H9 (cell line): ENCODE measurements at regions not wholly inside any gene's neighbourhood (a gene's known extent, or its start where the extent isn't known, plus 50 kb on each side); places are given as distances from the start of the nearest gene placed in this dataset.
"Not testable (repeated sequence)": the region's sequence is repeated elsewhere in the genome, so short reads cannot be mapped to it uniquely, and the experiment has no call there.

ENCODE experiments used
- DNase-seq: peaks from one replicate; pipeline ENCODE4 v3.0.0-alpha.2; 2017
- H2AFZ ChIP-seq: one replicate; pipeline ENCODE4 v1.6.1; 2013; ENCODE audit warnings: mild to moderate bottlenecking, low read length, control low read depth, moderate library complexity
- H2AK5ac ChIP-seq: 2 replicates; pipeline ENCODE4 v1.6.1; 2013; ENCODE audit warnings: low read length, control low read depth, mixed read lengths; ENCODE audit not compliant: insufficient read length
- H2BK120ac ChIP-seq: one replicate; pipeline ENCODE4 v1.6.1; 2013; ENCODE audit warnings: low read depth, mild to moderate bottlenecking, low read length, control low read depth, inconsistent platforms; ENCODE audit not compliant: poor library complexity, severe bottlenecking
- H2BK12ac ChIP-seq: 2 replicates; pipeline ENCODE4 v1.6.1; 2013; ENCODE audit warnings: low read length, control low read depth, mixed read lengths, low read depth; ENCODE audit not compliant: insufficient read length
- H2BK15ac ChIP-seq: 2 replicates; pipeline ENCODE4 v1.6.1; 2013; ENCODE audit warnings: low read depth, low read length, control low read depth
- H2BK20ac ChIP-seq: one replicate; pipeline ENCODE4 v1.6.1; 2013; ENCODE audit warnings: low read depth, mild to moderate bottlenecking, low read length, control low read depth, inconsistent platforms; ENCODE audit not compliant: poor library complexity, severe bottlenecking
- H2BK5ac ChIP-seq: 2 replicates; pipeline ENCODE4 v1.6.1; 2013; ENCODE audit warnings: low read length, control low read depth, mixed read lengths; ENCODE audit not compliant: insufficient read length
- H3K14ac ChIP-seq: 2 replicates; pipeline ENCODE4 v1.6.1; 2013; ENCODE audit warnings: low read length, control low read depth; ENCODE audit not compliant: insufficient read depth
- H3K18ac ChIP-seq: 2 replicates; pipeline ENCODE4 v1.6.1; 2013; ENCODE audit warnings: low read depth, mild to moderate bottlenecking, mixed read lengths, low read length, control low read depth; ENCODE audit not compliant: insufficient read length
- H3K23ac ChIP-seq: 2 replicates; pipeline ENCODE4 v1.6.1; 2013; ENCODE audit warnings: low read length, control low read depth, mixed read lengths, low read depth; ENCODE audit not compliant: insufficient read length
- H3K23me2 ChIP-seq: 2 replicates; pipeline ENCODE4 v1.6.1; 2013; ENCODE audit warnings: low read depth, mild to moderate bottlenecking, mixed read lengths, low read length, control low read depth; ENCODE audit not compliant: insufficient read length, poor library complexity, severe bottlenecking
- H3K27ac ChIP-seq: 2 replicates; pipeline ENCODE4 v1.5.1; 2013; ENCODE audit warnings: low read length, control low read depth, mixed read lengths, low read depth; ENCODE audit not compliant: insufficient read length
- H3K27me3 ChIP-seq: 2 replicates; pipeline ENCODE4 v1.6.1; 2013; ENCODE audit warnings: low read length, control low read depth, inconsistent platforms; ENCODE audit not compliant: insufficient read depth
- H3K4ac ChIP-seq: 2 replicates; pipeline ENCODE4 v1.6.1; 2013; ENCODE audit warnings: low read depth, mild to moderate bottlenecking, control low read depth, inconsistent platforms, low read length, moderate library complexity
- H3K4me1 ChIP-seq: 2 replicates; pipeline ENCODE4 v1.6.1; 2013; ENCODE audit warnings: low read length, control low read depth, inconsistent platforms; ENCODE audit not compliant: insufficient read depth
- H3K4me2 ChIP-seq: 2 replicates; pipeline ENCODE4 v1.6.1; 2013; ENCODE audit warnings: low read length, control low read depth, mixed read lengths; ENCODE audit not compliant: insufficient read length, insufficient read depth
- H3K56ac ChIP-seq: 2 replicates; pipeline ENCODE4 v1.6.1; 2013; ENCODE audit warnings: low read depth, mild to moderate bottlenecking, mixed read lengths, low read length, control low read depth; ENCODE audit not compliant: insufficient read length
- H3K79me1 ChIP-seq: 2 replicates; pipeline ENCODE4 v1.6.1; 2013; ENCODE audit warnings: low read depth, mild to moderate bottlenecking, moderate library complexity, low read length, control low read depth, inconsistent platforms; ENCODE audit not compliant: insufficient read depth, poor library complexity, severe bottlenecking
- H3K79me2 ChIP-seq: 2 replicates; pipeline ENCODE4 v1.6.1; 2013; ENCODE audit warnings: low read length, control low read depth, inconsistent platforms; ENCODE audit not compliant: insufficient read depth
- H3K9ac ChIP-seq: 2 replicates; pipeline ENCODE4 v1.6.1; 2013; ENCODE audit warnings: low read length, control low read depth, mixed read lengths; ENCODE audit not compliant: insufficient read length; ENCODE audit errors: extremely low read depth
- H3K9me3 ChIP-seq: one replicate; pipeline ENCODE4 v1.6.1; 2013; ENCODE audit warnings: low read depth, low read length, inconsistent platforms; ENCODE audit not compliant: control insufficient read depth
- H3T11ph ChIP-seq: one replicate; pipeline ENCODE4 v1.6.1; 2013; ENCODE audit warnings: mild to moderate bottlenecking, low read length, control low read depth, inconsistent platforms
- H4K20me1 ChIP-seq: one replicate; pipeline ENCODE4 v1.6.1; 2013; ENCODE audit not compliant: control insufficient read depth, insufficient read length, insufficient read depth
- H4K5ac ChIP-seq: 2 replicates; pipeline ENCODE4 v1.6.1; 2013; ENCODE audit warnings: low read depth, mild to moderate bottlenecking, mixed read lengths, low read length, control low read depth; ENCODE audit not compliant: insufficient read length
- H4K8ac ChIP-seq: replicated peaks from 2 replicates; pipeline ENCODE4 v1.6.1; 2013; ENCODE audit warnings: low read length, control low read depth, mixed read lengths, low read depth; ENCODE audit not compliant: insufficient read length
- H4K91ac ChIP-seq: 2 replicates; pipeline ENCODE4 v1.6.1; 2013; ENCODE audit warnings: low read depth, mild to moderate bottlenecking, moderate library complexity, mixed read lengths, low read length, control low read depth; ENCODE audit not compliant: insufficient read length
- H3K27ac Mint-ChIP-seq, 3 experiments: 2 replicates in 2 of 3; 3 replicates in 1 of 3; pipeline ENCODE4 v1.8.0; 2020 to 2021; ENCODE audit warnings: mixed read lengths in 3 of 3, mild to moderate bottlenecking in 1 of 3, moderate library complexity in 1 of 3
- H3K27me3 Mint-ChIP-seq: 2 replicates; pipeline ENCODE4 v1.8.0; 2021; ENCODE audit warnings: low read depth, mild to moderate bottlenecking, moderate library complexity, mixed read lengths
- H3K36me3 Mint-ChIP-seq, 3 experiments: 2 replicates in 2 of 3; 3 replicates in 1 of 3; pipeline ENCODE4 v1.8.0; 2020 to 2021; ENCODE audit warnings: low read depth in 3 of 3, mixed read lengths in 3 of 3; ENCODE audit not compliant: insufficient read depth in 1 of 3
- H3K4me1 Mint-ChIP-seq, 2 experiments: 2 replicates each; pipeline ENCODE4 v1.8.0; 2020; ENCODE audit warnings: mixed read lengths in 2 of 2
- H3K4me3 Mint-ChIP-seq, 2 experiments: 2 replicates in 1 of 2; 3 replicates in 1 of 2; pipeline ENCODE4 v1.8.0; 2020 to 2021; ENCODE audit warnings: mild to moderate bottlenecking in 2 of 2, mixed read lengths in 2 of 2, moderate library complexity in 1 of 2
- H3K9me3 Mint-ChIP-seq, 2 experiments: 2 replicates in 1 of 2; 3 replicates in 1 of 2; pipeline ENCODE4 v1.8.0; 2020; ENCODE audit warnings: mild to moderate bottlenecking in 2 of 2, mixed read lengths in 2 of 2, moderate library complexity in 1 of 2
- WGBS: extraction: QIAGEN DNeasy Blood & Tissue Kit; methylation state at CpG from one replicate; pipeline ENCODE4 v1.1.7; 2013; ENCODE audit warnings: missing lambda C conversion rate, low lambda C conversion rate, mixed read lengths; ENCODE audit not compliant: insufficient read length; ENCODE audit errors: extremely low coverage; 5-methylcytosine and 5-hydroxymethylcytosine counted together

DNA sequence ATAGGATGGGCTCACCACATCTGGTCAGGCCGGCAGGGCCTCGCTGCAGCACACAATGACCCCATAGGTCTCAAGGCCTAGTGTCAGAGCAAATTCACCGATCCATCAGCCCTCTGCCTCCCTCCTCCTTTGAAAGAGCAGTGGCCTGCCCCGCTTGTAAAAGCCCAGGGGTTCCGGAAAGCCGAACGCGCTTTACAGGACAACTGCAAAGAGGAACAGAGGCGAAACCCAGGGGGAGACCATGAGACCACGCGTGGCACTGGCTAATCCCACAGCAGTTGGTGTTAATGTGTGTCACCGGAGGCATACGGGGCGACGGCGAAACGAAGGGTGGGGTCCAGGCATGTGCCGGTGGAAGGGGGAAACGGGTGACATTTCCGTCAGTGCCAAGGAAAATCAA is 699.9 kb upstream of the TPTE start:
- H3K9ac ChIP-seq, H3K4me1 ChIP-seq, H3T11ph ChIP-seq, H3K18ac ChIP-seq, H3K27me3 Mint-ChIP-seq, DNase-seq, H3K4me1 Mint-ChIP-seq, H3K36me3 Mint-ChIP-seq, H4K20me1 ChIP-seq, H3K79me1 ChIP-seq, H3K27ac Mint-ChIP-seq, H2BK20ac ChIP-seq, H3K4me3 Mint-ChIP-seq, H3K27me3 ChIP-seq, H4K8ac ChIP-seq, H2AK5ac ChIP-seq, H3K4ac ChIP-seq, H2AFZ ChIP-seq, H3K23me2 ChIP-seq, H2BK15ac ChIP-seq, H3K14ac ChIP-seq, H3K79me2 ChIP-seq, H2BK5ac ChIP-seq, H2BK12ac ChIP-seq, H3K27ac ChIP-seq, H3K4me2 ChIP-seq, H2BK120ac ChIP-seq, H3K56ac ChIP-seq, H4K5ac ChIP-seq, H4K91ac ChIP-seq, H3K9me3 ChIP-seq, H3K23ac ChIP-seq: not testable (repeated sequence)
- H3K9me3 Mint-ChIP-seq: peaks cover 10 to 21% of the 10 kb centered on the region in 2 experiments
- WGBS: no CpG with 5 or more reads among the region's 20 CpGs

DNA sequence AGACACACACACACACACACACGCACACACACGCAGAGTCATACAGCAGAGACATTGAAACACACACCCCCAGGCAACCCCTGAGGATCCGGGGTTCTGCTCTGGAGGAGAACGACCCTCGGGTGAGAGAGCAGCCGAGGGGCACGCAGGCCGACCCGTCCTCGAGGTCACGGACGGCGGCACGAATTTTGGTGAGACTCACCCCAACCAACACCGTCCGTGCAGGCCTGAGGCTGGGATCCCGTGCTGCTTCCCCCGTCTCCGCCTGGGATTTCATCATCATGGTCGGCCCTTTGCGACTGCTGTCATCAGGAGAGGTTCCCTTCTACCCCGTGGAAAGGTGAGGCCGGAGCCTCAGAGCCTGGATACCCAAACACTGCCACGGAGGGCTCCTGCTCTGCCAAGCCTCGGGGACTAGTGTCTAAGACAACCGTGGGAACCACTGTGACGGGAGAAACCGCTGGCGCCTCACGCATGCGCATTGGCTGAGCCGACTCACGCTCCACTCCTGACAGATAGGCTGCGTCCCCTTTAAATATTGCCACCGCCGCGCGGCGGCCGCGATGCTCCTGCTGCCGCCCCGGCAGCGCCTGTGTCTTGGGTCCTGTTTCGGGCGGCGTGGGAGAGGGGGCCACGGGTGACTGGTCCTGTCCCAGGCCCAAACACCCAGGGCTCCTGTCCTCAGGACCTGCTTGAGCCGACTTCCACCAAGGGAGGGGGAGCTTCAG is 699.1 kb upstream of the TPTE start:
- H3K27ac ChIP-seq, H3K56ac ChIP-seq, H3T11ph ChIP-seq, H4K20me1 ChIP-seq, H2BK15ac ChIP-seq, H3K4ac ChIP-seq, H3K4me3 Mint-ChIP-seq, H2BK20ac ChIP-seq, H3K36me3 Mint-ChIP-seq, H3K18ac ChIP-seq, H4K5ac ChIP-seq, H3K23ac ChIP-seq, H2AK5ac ChIP-seq, H3K4me2 ChIP-seq, H3K14ac ChIP-seq, H2BK5ac ChIP-seq, H3K4me1 Mint-ChIP-seq, H3K27ac Mint-ChIP-seq, H3K23me2 ChIP-seq, H2AFZ ChIP-seq, H3K4me1 ChIP-seq, H3K27me3 ChIP-seq, H3K27me3 Mint-ChIP-seq, H4K8ac ChIP-seq, H3K79me1 ChIP-seq, H2BK12ac ChIP-seq, H3K9ac ChIP-seq, H3K9me3 ChIP-seq, H2BK120ac ChIP-seq, H3K79me2 ChIP-seq, DNase-seq, H4K91ac ChIP-seq: not testable (repeated sequence)
- WGBS: no CpG with 5 or more reads among the region's 49 CpGs
- H3K9me3 Mint-ChIP-seq: peaks cover 10 to 21% of the 10 kb centered on the region in 2 experiments
